Naive thymus-derived CD4-positive, alpha-beta T cell (primary cell): ENCODE measurements at regions not wholly inside any gene's neighbourhood (a gene's known extent, or its start where the extent isn't known, plus 50 kb on each side); places are given as distances from the start of the nearest gene placed in this dataset.

Experiments
- ATAC-seq: fragments of 150-1000 bp; cut with Tn5 transposase; 2 replicates; pipeline ENCODE4 v1.10.0; 2021; ENCODE audit warnings: mild to moderate bottlenecking, moderate library complexity
- CTCF ChIA-PET: fragments of 350-600 bp; sonication (Branson Sonifier 250); formaldehyde crosslinking; loops from one replicate; lab custom pipeline; 2021; ENCODE audit warnings: antibody characterized with exemption; lab: Charles Lee
- POLR2A ChIA-PET: fragments of 350-600 bp; sonication (Branson Sonifier 250); formaldehyde crosslinking; loops from one replicate; lab custom pipeline; 2021; ENCODE audit warnings: antibody characterized with exemption, inconsistent platforms; lab: Charles Lee
- DNase-seq, 9 donors: peaks; one replicate each; pipeline versions ENCODE4 v3.0.0 to v3.0.0-alpha.2; 2020 to 2022; ENCODE audit warnings: mixed read lengths in 1 of 9
- H3K27ac ChIP-seq: one replicate; pipeline ENCODE4 v1.7.0; 2013; ENCODE audit warnings: mild to moderate bottlenecking, low read depth, low read length, moderate library complexity
- H3K27me3 ChIP-seq, 2 donors: one replicate each; pipeline ENCODE4 v1.7.0; 2013; ENCODE audit warnings: low read length in 2 of 2, mild to moderate bottlenecking in 2 of 2, moderate library complexity in 2 of 2; ENCODE audit not compliant: control insufficient read depth in 2 of 2, insufficient read depth in 2 of 2
- H3K36me3 ChIP-seq, 3 experiments: 1 replicate in 2 of 3; 2 replicates in 1 of 3; pipeline ENCODE4 v1.7.0; 2013; ENCODE audit warnings: low read length in 3 of 3, mild to moderate bottlenecking in 3 of 3, moderate library complexity in 1 of 3; ENCODE audit not compliant: insufficient read depth in 3 of 3, control insufficient read depth in 2 of 3
- H3K4me1 ChIP-seq, 2 donors: one replicate each; pipeline ENCODE4 v1.7.0; 2013; ENCODE audit warnings: low read length in 2 of 2, mild to moderate bottlenecking in 2 of 2, moderate library complexity in 1 of 2; ENCODE audit not compliant: control insufficient read depth in 2 of 2, insufficient read depth in 2 of 2
- H3K4me3 ChIP-seq: 2 replicates; pipeline ENCODE4 v1.7.0; 2013; ENCODE audit warnings: mild to moderate bottlenecking, low read length
- H3K9me3 ChIP-seq, 3 experiments: 1 replicate in 2 of 3; 2 replicates in 1 of 3; pipeline ENCODE4 v1.7.0; 2013; ENCODE audit warnings: low read length in 3 of 3; ENCODE audit not compliant: control insufficient read depth in 2 of 3
- H3K27ac Mint-ChIP-seq, 9 donors: one replicate each; pipeline ENCODE4 v1.8.0; 2020 to 2022; ENCODE audit warnings: mixed read lengths in 9 of 9, mild to moderate bottlenecking in 8 of 9, moderate library complexity in 5 of 9, inconsistent platforms in 2 of 9
- H3K27me3 Mint-ChIP-seq, 5 donors: one replicate each; pipeline ENCODE4 v1.8.0; 2021 to 2022; ENCODE audit warnings: mixed read lengths in 5 of 5, mild to moderate bottlenecking in 1 of 5
- H3K36me3 Mint-ChIP-seq, 5 donors: one replicate each; pipeline ENCODE4 v1.8.0; 2020 to 2022; ENCODE audit warnings: mixed read lengths in 5 of 5, mild to moderate bottlenecking in 3 of 5, inconsistent platforms in 1 of 5
- H3K4me1 Mint-ChIP-seq, 7 donors: one replicate each; pipeline ENCODE4 v1.8.0; 2020 to 2022; ENCODE audit warnings: mixed read lengths in 7 of 7, mild to moderate bottlenecking in 3 of 7, inconsistent platforms in 1 of 7
- H3K4me3 Mint-ChIP-seq, 10 donors: one replicate each; pipeline ENCODE4 v1.8.0; 2020 to 2022; ENCODE audit warnings: mild to moderate bottlenecking in 10 of 10, mixed read lengths in 10 of 10, moderate library complexity in 6 of 10, inconsistent platforms in 2 of 10
- H3K9me3 Mint-ChIP-seq, 11 donors: one replicate each; pipeline ENCODE4 v1.8.0; 2020 to 2022; ENCODE audit warnings: mixed read lengths in 11 of 11, mild to moderate bottlenecking in 4 of 11, inconsistent platforms in 1 of 11, moderate library complexity in 1 of 11
- intact Hi-C, 2 donors: fragments of 100-400 bp; cut with micrococcal nuclease; formaldehyde crosslinking; loops; one replicate each; pipeline ENCODE4 v1.15.1; 2023

GRCh38 chr4:17066972-17067371, 168.5 kb upstream of the LDB2 start:
- peaks cover 0 to 5% (median 0%) of the 10 kb centered on the region in 5 donors for H3K27me3 Mint-ChIP-seq
- CTCF ChIA-PET: no interaction called here

GRCh38 chr4:17066236-17066635, 167.8 kb upstream of the LDB2 start:
- no peaks in the 10 kb centered on the region for H3K4me1 Mint-ChIP-seq
- intact Hi-C loops: no loop called here
- H3K27me3 Mint-ChIP-seq: peaks cover 0 to 5% (median 0%) of the 10 kb centered on the region in 5 donors
- no peak overlapping the region for H3K27ac Mint-ChIP-seq
- Histone ChIP-seq H3K4me1 (no peaks in the 10 kb centered on the region), H3K27me3 (no peaks in the 10 kb centered on the region), H3K36me3 (no peaks in the 10 kb centered on the region), H3K27ac (no peak overlapping the region), H3K9me3 (no peaks in the 10 kb centered on the region), H3K4me3 (no peak overlapping the region)
- H3K36me3 Mint-ChIP-seq: no peaks in the 10 kb centered on the region
- ChIA-PET POLR2A (no interaction called here), CTCF (no interaction called here)
- DNase-seq (no peak), ATAC-seq (no peak)
- H3K9me3 Mint-ChIP-seq: peaks cover 0 to 5% (median 0%) of the 10 kb centered on the region in 11 donors
- H3K4me3 Mint-ChIP-seq: no peak overlapping the region

More at GRCh38 chr4:17066972-17067371, 168.5 kb upstream of the LDB2 start:
- Mint-ChIP-seq H3K4me1 (no peaks in the 10 kb centered on the region), H3K9me3 (peaks cover 0 to 5% (median 0%) of the 10 kb centered on the region in 11 donors), H3K4me3 (no peak overlapping the region), H3K36me3 (no peaks in the 10 kb centered on the region), H3K27ac (no peak overlapping the region)
- Histone ChIP-seq H3K4me3 (no peak overlapping the region), H3K9me3 (no peaks in the 10 kb centered on the region), H3K4me1 (no peaks in the 10 kb centered on the region), H3K27me3 (no peaks in the 10 kb centered on the region), H3K27ac (no peak overlapping the region), H3K36me3 (no peaks in the 10 kb centered on the region)
- POLR2A ChIA-PET: no interaction called here
- intact Hi-C loops: no loop called here
- DNase-seq: no peak
- ATAC-seq: no peak

- H3K36me3 ChIP-seq: no peaks in the 10 kb centered on the region
- no peaks in the 10 kb centered on the region for H3K4me1 ChIP-seq
- no peaks in the 10 kb centered on the region for H3K9me3 ChIP-seq
- no peaks in the 10 kb centered on the region for H3K36me3 Mint-ChIP-seq
- no peak for ATAC-seq
- ChIA-PET POLR2A (no interaction called here), CTCF (no interaction called here)
- no peak for DNase-seq
- no peak overlapping the region for H3K4me3 ChIP-seq
- H3K9me3 Mint-ChIP-seq: peaks cover 0 to 5% (median 0%) of the 10 kb centered on the region in 11 donors
- peaks cover 0 to 5% (median 0%) of the 10 kb centered on the region in 5 donors for H3K27me3 Mint-ChIP-seq
- H3K27ac Mint-ChIP-seq: no peak overlapping the region
- no peaks in the 10 kb centered on the region for H3K4me1 Mint-ChIP-seq
- H3K4me3 Mint-ChIP-seq: no peak overlapping the region
- intact Hi-C loops: no loop called here
- no peaks in the 10 kb centered on the region for H3K27me3 ChIP-seq
- H3K27ac ChIP-seq: no peak overlapping the region
These were observed 167.4 kb upstream of the LDB2 start for GRCh38 chr4:17065821-17066220.

GRCh38 chr4:17064959-17065358, 166.5 kb upstream of the LDB2 start:
- Histone ChIP-seq H3K4me3 (no peak overlapping the region), H3K4me1 (no peaks in the 10 kb centered on the region), H3K27ac (no peak overlapping the region), H3K36me3 (no peaks in the 10 kb centered on the region), H3K9me3 (no peaks in the 10 kb centered on the region), H3K27me3 (no peaks in the 10 kb centered on the region)
- H3K4me1 Mint-ChIP-seq: no peaks in the 10 kb centered on the region
- no peak overlapping the region for H3K4me3 Mint-ChIP-seq
- no peak for ATAC-seq
- no peak overlapping the region for H3K27ac Mint-ChIP-seq
- peaks cover 0 to 7% (median 0%) of the 10 kb centered on the region in 5 donors for H3K27me3 Mint-ChIP-seq
- POLR2A ChIA-PET: no interaction called here
- intact Hi-C loops: no loop called here
- DNase-seq: no peak
- no peaks in the 10 kb centered on the region for H3K36me3 Mint-ChIP-seq
- peaks cover 0 to 5% (median 0%) of the 10 kb centered on the region in 11 donors for H3K9me3 Mint-ChIP-seq
- CTCF ChIA-PET: no interaction called here

- no peaks in the 10 kb centered on the region for H3K4me1 Mint-ChIP-seq
- H3K27me3 ChIP-seq: no peaks in the 10 kb centered on the region
- no peak overlapping the region for H3K4me3 Mint-ChIP-seq
- peaks cover 0 to 2% (median 0%) of the 10 kb centered on the region in 11 donors for H3K9me3 Mint-ChIP-seq
- no peak overlapping the region for H3K27ac ChIP-seq
- no peak for DNase-seq
- H3K27me3 Mint-ChIP-seq: peaks cover 0 to 4% (median 0%) of the 10 kb centered on the region in 5 donors
- H3K36me3 ChIP-seq: no peaks in the 10 kb centered on the region
- no peak overlapping the region for H3K27ac Mint-ChIP-seq
- no peaks in the 10 kb centered on the region for H3K36me3 Mint-ChIP-seq
- no peaks in the 10 kb centered on the region for H3K9me3 ChIP-seq
- ATAC-seq: no peak
- intact Hi-C loops: no loop called here
- CTCF ChIA-PET: interaction anchor here (0.5 kb wide), 1 partner anchor 352 kb away, joined by 5 read pairs; no protein-coding TSS in a partner anchor
- POLR2A ChIA-PET: no interaction called here
- no peaks in the 10 kb centered on the region for H3K4me1 ChIP-seq
- H3K4me3 ChIP-seq: no peak overlapping the region
These were observed 165.4 kb upstream of the LDB2 start for GRCh38 chr4:17063888-17064287.

- no peaks in the 10 kb centered on the region for H3K27me3 ChIP-seq
- Mint-ChIP-seq H3K36me3 (no peaks in the 10 kb centered on the region), H3K27me3 (peaks cover 0 to 6% (median 0%) of the 10 kb centered on the region in 5 donors), H3K4me1 (no peaks in the 10 kb centered on the region), H3K9me3 (peaks cover 0 to 2% (median 0%) of the 10 kb centered on the region in 11 donors), H3K4me3 (no peak overlapping the region), H3K27ac (no peak overlapping the region)
- ATAC-seq: no peak
- ChIA-PET CTCF (no interaction called here), POLR2A (no interaction called here)
- H3K27ac ChIP-seq: no peak overlapping the region
- DNase-seq: no peak
- intact Hi-C loops: no loop called here
- no peaks in the 10 kb centered on the region for H3K36me3 ChIP-seq
- no peaks in the 10 kb centered on the region for H3K4me1 ChIP-seq
- H3K9me3 ChIP-seq: no peaks in the 10 kb centered on the region
- no peak overlapping the region for H3K4me3 ChIP-seq
These were observed 161.8 kb upstream of the LDB2 start for GRCh38 chr4:17060230-17060629.

- POLR2A ChIA-PET: no interaction called here
- no peaks in the 10 kb centered on the region for H3K36me3 Mint-ChIP-seq
- CTCF ChIA-PET: interaction anchor here (0.7 kb wide), 1 partner anchor 71 kb away, joined by 3 read pairs; no protein-coding TSS in a partner anchor
These were observed 160.7 kb upstream of the LDB2 start for GRCh38 chr4:17058916-17059741.

More at GRCh38 chr4:17058916-17059741, 160.7 kb upstream of the LDB2 start:
- H3K27me3 Mint-ChIP-seq: peaks cover 0 to 14% (median 0%) of the 10 kb centered on the region in 5 donors
- Histone ChIP-seq H3K36me3 (no peaks in the 10 kb centered on the region), H3K9me3 (no peaks in the 10 kb centered on the region), H3K27me3 (no peaks in the 10 kb centered on the region), H3K27ac (no peak overlapping the region), H3K4me3 (no peak overlapping the region), H3K4me1 (no peaks in the 10 kb centered on the region)
- H3K4me1 Mint-ChIP-seq: no peaks in the 10 kb centered on the region
- peaks cover 0 to 4% (median 0%) of the 10 kb centered on the region in 11 donors for H3K9me3 Mint-ChIP-seq
- DNase-seq (no peak), ATAC-seq (no peak)
- H3K27ac Mint-ChIP-seq: no peak overlapping the region
- no peak overlapping the region for H3K4me3 Mint-ChIP-seq
- intact Hi-C loops: no loop called here
